Esophagus (tissue), 2 donors: ENCODE measurements at regions not wholly inside any gene's neighbourhood (a gene's known extent, or its start where the extent isn't known, plus 50 kb on each side); places are given as distances from the start of the nearest gene placed in this dataset.
"Not testable (repeated sequence)": the region's sequence is repeated elsewhere in the genome, so short reads cannot be mapped to it uniquely, and the experiment has no call there.

ENCODE experiments used
- H3K27ac ChIP-seq, 2 donors: one replicate each; pipeline ENCODE4 v1.5.1; 2013; ENCODE audit warnings: low read depth in 2 of 2, mild to moderate bottlenecking in 2 of 2, inconsistent platforms in 1 of 2, low read length in 1 of 2, moderate library complexity in 1 of 2
- H3K27me3 ChIP-seq, 2 donors: one replicate each; pipeline ENCODE4 v1.6.1; 2013; ENCODE audit warnings: low read length in 2 of 2, control low read depth in 1 of 2, mild to moderate bottlenecking in 1 of 2; ENCODE audit not compliant: insufficient read depth in 2 of 2, control insufficient read depth in 1 of 2
- H3K36me3 ChIP-seq, 2 donors: one replicate each; pipeline ENCODE4 v1.6.1; 2013; ENCODE audit warnings: low read length in 1 of 2; ENCODE audit not compliant: control insufficient read depth in 2 of 2, insufficient read depth in 2 of 2
- H3K4me1 ChIP-seq, 2 donors: one replicate each; pipeline ENCODE4 v1.6.1; 2013; ENCODE audit warnings: low read length in 1 of 2; ENCODE audit not compliant: control insufficient read depth in 2 of 2, insufficient read depth in 2 of 2
- H3K4me3 ChIP-seq, 2 donors: one replicate each; pipeline ENCODE4 v1.5.1; 2013; ENCODE audit warnings: low read length in 2 of 2, mild to moderate bottlenecking in 2 of 2, low read depth in 1 of 2, moderate library complexity in 1 of 2
- H3K9me3 ChIP-seq, 2 donors: one replicate each; pipeline ENCODE4 v1.6.1; 2013; ENCODE audit warnings: mild to moderate bottlenecking in 2 of 2, low read depth in 1 of 2, low read length in 1 of 2, moderate library complexity in 1 of 2; ENCODE audit not compliant: control insufficient read depth in 2 of 2, insufficient read depth in 1 of 2
- WGBS, 2 donors: extraction: QIAGEN DNeasy Blood & Tissue Kit; methylation state at CpG; one replicate each; pipeline ENCODE4 v1.1.7; 2013; 5-methylcytosine and 5-hydroxymethylcytosine counted together
- donor health status: healthy with polysubstance abuse.
- donor health status: Bipolar disorder and iron deficiency.

GRCh38 chr1:171397851-171398469 is 84.0 kb downstream of the FMO4 start:
- Histone ChIP-seq H3K36me3 (no peaks in the 10 kb centered on the region), H3K9me3 (no peaks in the 10 kb centered on the region), H3K27ac (no peak overlapping the region), H3K4me1 (no peaks in the 10 kb centered on the region), H3K27me3 (no peaks in the 10 kb centered on the region), H3K4me3 (no peak overlapping the region)
- 88 to 91% methylated on average over 5 of the region's 5 CpGs for WGBS, 2 donors

DNA sequence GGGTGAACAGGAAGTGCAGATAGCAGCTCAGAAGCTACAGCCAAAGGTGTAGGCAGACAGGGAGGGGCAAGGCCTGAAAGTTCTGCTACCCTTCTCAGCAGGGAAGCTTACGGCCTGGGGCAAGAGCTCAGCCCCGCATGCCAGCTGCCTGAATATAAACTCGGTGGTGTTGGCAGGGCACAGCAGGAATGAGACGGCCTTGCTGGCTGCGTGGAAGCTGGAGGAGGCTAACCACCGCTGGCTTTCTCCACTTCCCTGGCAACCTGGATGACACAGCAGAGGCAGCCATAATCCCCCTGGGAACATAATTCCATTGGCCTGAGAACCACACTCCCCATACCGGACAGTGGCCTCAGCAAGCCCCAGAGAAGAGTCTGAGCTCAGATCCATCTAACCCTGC is 81.9 kb upstream of the PRRC2C start:
- H3K9me3 ChIP-seq: peaks cover 2% of the 10 kb centered on the region in 2 donors
- H3K27ac ChIP-seq: peak overlapping the region in 1 of 2 donors; percentile 31
- peaks cover 0 to 2% of the 10 kb centered on the region in 2 donors for H3K4me1 ChIP-seq
- WGBS, 2 donors: 40 to 44% methylated on average over 7 of the region's 7 CpGs
- no peaks in the 10 kb centered on the region for H3K27me3 ChIP-seq
- H3K36me3 ChIP-seq: no peaks in the 10 kb centered on the region
- no peak overlapping the region for H3K4me3 ChIP-seq

DNA sequence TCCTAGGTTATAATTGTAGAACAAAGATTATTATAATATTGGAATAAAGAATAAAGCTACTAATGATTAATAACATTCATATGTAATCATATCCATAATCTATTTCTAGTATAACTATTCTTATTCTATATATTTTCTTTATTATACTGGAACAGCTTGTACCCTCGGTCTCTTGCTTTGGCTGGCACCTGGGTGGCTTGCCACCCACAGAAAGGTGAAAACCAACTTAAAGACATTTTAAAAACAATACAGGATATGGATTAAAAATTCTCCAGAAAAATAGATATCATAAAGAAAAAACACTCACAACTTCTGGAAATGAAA is 80.0 kb upstream of the PRRC2C start:
- WGBS, 2 donors: 81 to 82% methylated on average over 1 of the region's 1 CpG
- Histone ChIP-seq H3K36me3 (no peaks in the 10 kb centered on the region), H3K27ac (no peak overlapping the region)

DNA sequence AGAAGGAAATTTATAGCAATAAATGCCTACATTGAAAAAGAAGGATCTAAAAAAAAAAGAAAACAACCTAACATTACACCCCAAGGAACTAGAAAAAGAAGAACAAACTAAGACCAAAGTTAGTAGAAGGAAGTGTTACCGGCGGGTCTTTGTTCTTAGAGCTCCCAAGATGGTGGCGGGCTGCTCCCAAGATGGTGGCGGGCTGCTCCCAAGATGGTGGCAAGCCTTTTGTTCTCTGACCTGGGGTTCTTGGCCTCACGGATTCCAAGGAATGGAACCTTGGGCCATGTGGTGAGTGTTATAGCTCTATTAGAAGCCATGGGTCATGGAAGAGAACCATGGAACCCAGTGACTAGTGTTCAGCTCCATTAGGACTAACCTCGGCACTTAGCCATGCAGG is 71.8 kb upstream of the PRRC2C start:
- not testable (repeated sequence) for H3K4me1 ChIP-seq, H3K36me3 ChIP-seq, H3K4me3 ChIP-seq, H3K9me3 ChIP-seq, H3K27ac ChIP-seq, H3K27me3 ChIP-seq
- WGBS, 2 donors: 92 to 94% methylated on average over 5 to 6 of the region's 6 CpGs

More for the DNA sequence above, 80.0 kb upstream of the PRRC2C start:
- Histone ChIP-seq H3K4me3 (no peak overlapping the region), H3K27me3 (no peaks in the 10 kb centered on the region), H3K9me3 (peaks cover 2% of the 10 kb centered on the region in 2 donors), H3K4me1 (peaks cover 0 to 2% of the 10 kb centered on the region in 2 donors)

GRCh38 chr1:171418546-171418945 is 66.8 kb upstream of the PRRC2C start:
- no peaks in the 10 kb centered on the region for H3K36me3 ChIP-seq
- H3K4me1 ChIP-seq: no peaks in the 10 kb centered on the region
- H3K27me3 ChIP-seq: no peaks in the 10 kb centered on the region
- H3K4me3 ChIP-seq: no peak overlapping the region
- no peaks in the 10 kb centered on the region for H3K9me3 ChIP-seq
- 71 to 74% methylated on average over 3 of the region's 3 CpGs for WGBS, 2 donors
- H3K27ac ChIP-seq: no peak overlapping the region

DNA sequence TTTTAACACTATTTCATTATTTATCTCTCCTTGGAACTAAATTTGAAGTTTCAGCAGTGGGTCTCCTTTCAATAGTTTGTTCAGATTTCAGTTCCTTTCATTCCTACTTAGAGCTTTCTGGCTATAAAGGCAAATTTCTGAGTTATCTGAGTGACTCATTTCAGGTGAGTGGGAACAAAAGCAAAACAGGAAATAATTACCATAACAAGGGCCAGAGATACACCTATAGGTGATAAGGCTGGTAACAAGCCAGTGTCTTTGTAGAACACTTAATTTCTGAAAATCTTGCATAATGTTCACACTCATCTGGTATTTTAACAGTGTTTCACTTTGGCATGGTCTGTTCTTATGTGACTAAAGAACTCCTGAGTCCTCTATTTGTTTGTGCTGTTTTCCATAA is 64.5 kb upstream of the PRRC2C start:
- H3K4me3 ChIP-seq: no peak overlapping the region
- no peaks in the 10 kb centered on the region for H3K9me3 ChIP-seq
- H3K27me3 ChIP-seq: no peaks in the 10 kb centered on the region
- no peaks in the 10 kb centered on the region for H3K36me3 ChIP-seq
- H3K27ac ChIP-seq: no peak overlapping the region
- no peaks in the 10 kb centered on the region for H3K4me1 ChIP-seq

GRCh38 chr1:171421413-171422020 is 63.8 kb upstream of the PRRC2C start:
- no peaks in the 10 kb centered on the region for H3K36me3 ChIP-seq
- H3K4me3 ChIP-seq: no peak overlapping the region
- H3K9me3 ChIP-seq: no peaks in the 10 kb centered on the region
- 59 to 68% methylated on average over 10 of the region's 10 CpGs for WGBS, 2 donors
- no peak overlapping the region for H3K27ac ChIP-seq
- H3K27me3 ChIP-seq: no peaks in the 10 kb centered on the region
- no peaks in the 10 kb centered on the region for H3K4me1 ChIP-seq

DNA sequence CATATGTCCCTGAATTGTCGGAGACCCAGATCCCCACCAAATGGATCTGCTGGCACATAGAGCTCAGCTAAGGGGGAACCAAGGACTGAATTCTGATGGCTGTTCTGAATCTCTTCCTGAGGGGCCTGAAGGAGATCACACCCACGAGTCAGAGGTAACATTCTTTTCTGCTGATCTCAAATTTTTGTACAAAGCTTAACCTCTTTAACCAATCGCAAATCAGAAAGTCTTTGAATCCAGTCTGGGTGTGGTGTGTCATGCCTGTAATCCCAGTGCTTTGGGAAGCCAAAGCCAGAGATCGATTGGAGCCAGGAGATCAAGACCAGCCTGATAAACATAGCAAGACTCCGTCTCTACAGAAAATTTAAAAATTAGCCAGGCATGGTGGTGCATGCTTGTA is 62.8 kb upstream of the PRRC2C start:
- H3K36me3 ChIP-seq: no peaks in the 10 kb centered on the region
- no peaks in the 10 kb centered on the region for H3K9me3 ChIP-seq
- H3K27me3 ChIP-seq: no peaks in the 10 kb centered on the region
- WGBS, 2 donors: 50 to 60% methylated on average over 5 of the region's 5 CpGs
- no peak overlapping the region for H3K27ac ChIP-seq
- H3K4me3 ChIP-seq: no peak overlapping the region
- no peaks in the 10 kb centered on the region for H3K4me1 ChIP-seq

DNA sequence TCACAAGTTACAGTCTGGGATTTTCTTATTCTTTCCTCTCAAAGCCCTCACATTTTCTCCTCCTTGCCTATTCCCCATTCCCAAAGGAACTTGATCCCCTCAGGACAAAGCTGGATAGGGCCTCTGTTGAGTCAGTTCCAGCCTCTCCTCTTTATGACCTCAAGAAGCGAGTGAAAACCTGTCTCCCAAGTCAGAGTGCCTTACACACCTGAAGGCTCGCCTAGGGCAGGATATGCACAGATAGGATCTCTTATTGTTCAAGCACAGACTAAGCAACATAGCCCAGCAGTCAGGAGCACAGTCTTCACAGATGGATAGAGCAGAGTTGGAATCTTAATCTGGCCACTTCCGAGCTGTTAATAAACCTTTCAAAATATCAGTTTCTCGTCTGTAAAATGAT is 60.8 kb upstream of the PRRC2C start:
- WGBS, 2 donors: 56 to 64% methylated on average over 4 of the region's 4 CpGs
- no peaks in the 10 kb centered on the region for H3K27me3 ChIP-seq
- H3K4me1 ChIP-seq: no peaks in the 10 kb centered on the region
- H3K4me3 ChIP-seq: no peak overlapping the region
- H3K9me3 ChIP-seq: peaks cover 0 to 3% of the 10 kb centered on the region in 2 donors
- H3K27ac ChIP-seq: no peak overlapping the region
- H3K36me3 ChIP-seq: no peaks in the 10 kb centered on the region

DNA sequence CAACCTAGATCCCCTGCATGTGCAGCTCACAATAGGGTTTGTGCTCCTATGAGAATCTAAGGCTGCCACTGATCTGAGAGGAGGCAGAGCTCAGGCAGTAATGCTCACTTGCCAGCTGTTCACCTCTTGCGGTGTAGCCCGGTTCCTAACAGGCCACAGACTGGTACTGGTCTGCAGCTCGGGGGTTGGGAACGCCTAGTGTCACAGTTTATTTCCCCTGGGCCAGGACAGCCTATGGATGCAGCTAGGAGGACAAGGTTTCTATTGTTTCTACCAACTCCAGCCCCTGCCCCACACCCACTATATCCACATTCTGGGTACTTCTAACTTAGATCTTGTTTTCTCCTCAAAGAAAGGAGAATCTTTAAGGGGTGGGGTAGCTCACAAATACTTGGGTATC is 58.7 kb upstream of the PRRC2C start:
- 93 to 94% methylated on average over 4 of the region's 4 CpGs for WGBS, 2 donors
- no peaks in the 10 kb centered on the region for H3K4me1 ChIP-seq
- no peaks in the 10 kb centered on the region for H3K36me3 ChIP-seq
- H3K27me3 ChIP-seq: no peaks in the 10 kb centered on the region
- no peak overlapping the region for H3K27ac ChIP-seq
- H3K4me3 ChIP-seq: no peak overlapping the region
- H3K9me3 ChIP-seq: peaks cover 2 to 3% of the 10 kb centered on the region in 2 donors
